CD4-positive, alpha-beta T cell (primary cell): ENCODE measurements at regions not wholly inside any gene's neighbourhood (a gene's known extent, or its start where the extent isn't known, plus 50 kb on each side); places are given as distances from the start of the nearest gene placed in this dataset.

ENCODE experiments used
- ATAC-seq: fragments of 200-7000 bp; cut with Tn5 transposase; one replicate; pipeline ENCODE4 v1.10.0; 2022; ENCODE audit warnings: mild to moderate bottlenecking; ENCODE audit not compliant: poor library complexity
- CTCF ChIA-PET: fragments of 350-600 bp; sonication (Branson Sonifier 250); formaldehyde crosslinking; loops from one replicate; lab custom pipeline; 2021; ENCODE audit warnings: antibody characterized with exemption, inconsistent platforms; lab: Charles Lee
- POLR2A ChIA-PET: fragments of 350-600 bp; sonication (Branson Sonifier 250); formaldehyde crosslinking; loops from one replicate; lab custom pipeline; 2021; ENCODE audit warnings: antibody characterized with exemption, inconsistent platforms; lab: Charles Lee
- DNase-seq, 14 experiments: peaks; one replicate each; pipeline ENCODE4 v3.0.0-alpha.2; 2013 to 2020; ENCODE audit warnings: mixed read lengths in 2 of 14
- H3K27ac ChIP-seq, 2 donors: one replicate each; pipeline versions ENCODE4 v1.5.1 to v1.7.0; 2013; ENCODE audit warnings: low read length in 2 of 2, low read depth in 1 of 2, mild to moderate bottlenecking in 1 of 2
- H3K27me3 ChIP-seq, 2 experiments: 1 replicate in 1 of 2; 2 replicates in 1 of 2; pipeline versions ENCODE4 v1.6.1 to v1.7.0; 2013; ENCODE audit warnings: low read length in 2 of 2, control low read depth in 1 of 2, mild to moderate bottlenecking in 1 of 2, moderate library complexity in 1 of 2; ENCODE audit not compliant: insufficient read depth in 2 of 2, control insufficient read depth in 1 of 2
- H3K36me3 ChIP-seq: one replicate; pipeline ENCODE4 v1.6.1; 2013; ENCODE audit warnings: low read length, control low read depth; ENCODE audit not compliant: insufficient read depth
- H3K4me1 ChIP-seq: one replicate; pipeline ENCODE4 v1.6.1; 2013; ENCODE audit warnings: low read length, control low read depth; ENCODE audit not compliant: insufficient read depth
- H3K4me3 ChIP-seq: one replicate; pipeline ENCODE4 v1.5.1; 2013; ENCODE audit warnings: mild to moderate bottlenecking, low read length, moderate library complexity
- H3K9me3 ChIP-seq, 2 experiments: 1 replicate in 1 of 2; 2 replicates in 1 of 2; pipeline versions ENCODE4 v1.6.1 to v1.7.0; 2013; ENCODE audit warnings: low read length in 2 of 2, mild to moderate bottlenecking in 2 of 2, control low read depth in 1 of 2, moderate library complexity in 1 of 2; ENCODE audit not compliant: control insufficient read depth in 1 of 2, insufficient read depth in 1 of 2
- H3K27ac Mint-ChIP-seq: one replicate; pipeline ENCODE4 v1.8.0; 2020; ENCODE audit warnings: mixed read lengths
- H3K27me3 Mint-ChIP-seq: one replicate; pipeline ENCODE4 v1.8.0; 2021; ENCODE audit warnings: mixed read lengths
- H3K36me3 Mint-ChIP-seq: one replicate; pipeline ENCODE4 v1.8.0; 2021; ENCODE audit warnings: low read depth, mixed read lengths
- H3K4me1 Mint-ChIP-seq: one replicate; pipeline ENCODE4 v1.8.0; 2021; ENCODE audit warnings: low read depth, mixed read lengths
- H3K4me3 Mint-ChIP-seq: one replicate; pipeline ENCODE4 v1.8.0; 2020; ENCODE audit warnings: mild to moderate bottlenecking, mixed read lengths
- H3K9me3 Mint-ChIP-seq: one replicate; pipeline ENCODE4 v1.8.0; 2020; ENCODE audit warnings: mixed read lengths
- intact Hi-C, 2 experiments: fragments of 100-400 bp; cut with DNase I in 1 of 2; cut with micrococcal nuclease in 1 of 2; formaldehyde crosslinking; loops; one replicate each; pipeline versions ENCODE4 v1.15.1 to v1.9.0; 2023 to 2025; cut with DNase I, micrococcal nuclease
- TF ChIP-seq, protein P1 (sequence below): fragments of 200-600 bp; IDR thresholded peaks from one replicate; pipeline ENCODE4 v1.8.0; 2022; ENCODE audit warnings: antibody characterized with exemption, mild to moderate bottlenecking

DNA sequence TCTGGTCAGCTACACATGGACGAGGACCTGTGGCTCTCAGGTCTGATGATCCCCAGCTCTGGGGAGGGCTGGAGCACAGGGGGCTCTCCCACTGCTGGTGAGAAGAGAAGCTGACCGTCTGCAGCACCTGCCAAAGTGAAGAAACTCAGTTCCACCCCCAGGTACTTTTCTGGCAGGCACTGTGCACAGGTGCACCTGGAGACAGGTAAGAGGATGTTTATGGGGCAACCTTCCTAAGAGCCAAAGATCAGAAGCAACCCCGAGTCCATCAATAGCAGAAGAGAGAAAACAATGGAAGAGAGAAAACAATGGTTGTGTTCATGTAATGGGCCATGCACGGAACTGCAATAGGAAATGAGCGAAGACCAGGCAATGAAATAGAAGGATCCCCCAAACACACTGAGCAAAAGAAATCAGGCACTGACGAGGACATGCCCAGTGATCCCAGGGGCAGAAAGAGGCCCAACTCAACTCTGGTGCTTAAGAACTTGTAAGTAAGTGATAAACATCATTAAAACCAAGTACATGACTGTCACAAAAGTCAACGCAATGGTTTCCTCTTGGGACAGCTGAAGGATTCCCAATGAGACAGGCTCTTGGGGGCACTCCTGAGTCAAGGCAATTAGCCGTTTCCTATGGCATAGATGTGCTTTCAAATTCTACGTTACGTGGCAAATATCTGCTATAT, 95.0 kb upstream of the ALDH1A3 start:
- no peaks in the 10 kb centered on the region for H3K4me1 Mint-ChIP-seq
- H3K27ac Mint-ChIP-seq = no peak overlapping the region
- no peak overlapping the region for H3K4me3 Mint-ChIP-seq
- no peak overlapping the region for H3K27ac ChIP-seq
- peaks cover 12% of the 10 kb centered on the region for H3K27me3 Mint-ChIP-seq
- POLR2A ChIA-PET = no interaction called here
- CTCF ChIA-PET = no interaction called here
- TF ChIP-seq, protein P1, sequence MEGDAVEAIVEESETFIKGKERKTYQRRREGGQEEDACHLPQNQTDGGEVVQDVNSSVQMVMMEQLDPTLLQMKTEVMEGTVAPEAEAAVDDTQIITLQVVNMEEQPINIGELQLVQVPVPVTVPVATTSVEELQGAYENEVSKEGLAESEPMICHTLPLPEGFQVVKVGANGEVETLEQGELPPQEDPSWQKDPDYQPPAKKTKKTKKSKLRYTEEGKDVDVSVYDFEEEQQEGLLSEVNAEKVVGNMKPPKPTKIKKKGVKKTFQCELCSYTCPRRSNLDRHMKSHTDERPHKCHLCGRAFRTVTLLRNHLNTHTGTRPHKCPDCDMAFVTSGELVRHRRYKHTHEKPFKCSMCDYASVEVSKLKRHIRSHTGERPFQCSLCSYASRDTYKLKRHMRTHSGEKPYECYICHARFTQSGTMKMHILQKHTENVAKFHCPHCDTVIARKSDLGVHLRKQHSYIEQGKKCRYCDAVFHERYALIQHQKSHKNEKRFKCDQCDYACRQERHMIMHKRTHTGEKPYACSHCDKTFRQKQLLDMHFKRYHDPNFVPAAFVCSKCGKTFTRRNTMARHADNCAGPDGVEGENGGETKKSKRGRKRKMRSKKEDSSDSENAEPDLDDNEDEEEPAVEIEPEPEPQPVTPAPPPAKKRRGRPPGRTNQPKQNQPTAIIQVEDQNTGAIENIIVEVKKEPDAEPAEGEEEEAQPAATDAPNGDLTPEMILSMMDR = no peak
- no peak for ATAC-seq
- intact Hi-C loops = no loop called here
- no peaks in the 10 kb centered on the region for H3K36me3 ChIP-seq
- no peaks in the 10 kb centered on the region for H3K9me3 Mint-ChIP-seq
- H3K4me3 ChIP-seq = no peak overlapping the region
- DNase-seq = peak in 1 of 14 experiments; percentile 0
- H3K9me3 ChIP-seq = peaks cover 0 to 8% of the 10 kb centered on the region in 2 experiments
- H3K36me3 Mint-ChIP-seq = no peaks in the 10 kb centered on the region
- peaks cover 0 to 10% of the 10 kb centered on the region in 2 experiments for H3K27me3 ChIP-seq
- no peaks in the 10 kb centered on the region for H3K4me1 ChIP-seq

DNA sequence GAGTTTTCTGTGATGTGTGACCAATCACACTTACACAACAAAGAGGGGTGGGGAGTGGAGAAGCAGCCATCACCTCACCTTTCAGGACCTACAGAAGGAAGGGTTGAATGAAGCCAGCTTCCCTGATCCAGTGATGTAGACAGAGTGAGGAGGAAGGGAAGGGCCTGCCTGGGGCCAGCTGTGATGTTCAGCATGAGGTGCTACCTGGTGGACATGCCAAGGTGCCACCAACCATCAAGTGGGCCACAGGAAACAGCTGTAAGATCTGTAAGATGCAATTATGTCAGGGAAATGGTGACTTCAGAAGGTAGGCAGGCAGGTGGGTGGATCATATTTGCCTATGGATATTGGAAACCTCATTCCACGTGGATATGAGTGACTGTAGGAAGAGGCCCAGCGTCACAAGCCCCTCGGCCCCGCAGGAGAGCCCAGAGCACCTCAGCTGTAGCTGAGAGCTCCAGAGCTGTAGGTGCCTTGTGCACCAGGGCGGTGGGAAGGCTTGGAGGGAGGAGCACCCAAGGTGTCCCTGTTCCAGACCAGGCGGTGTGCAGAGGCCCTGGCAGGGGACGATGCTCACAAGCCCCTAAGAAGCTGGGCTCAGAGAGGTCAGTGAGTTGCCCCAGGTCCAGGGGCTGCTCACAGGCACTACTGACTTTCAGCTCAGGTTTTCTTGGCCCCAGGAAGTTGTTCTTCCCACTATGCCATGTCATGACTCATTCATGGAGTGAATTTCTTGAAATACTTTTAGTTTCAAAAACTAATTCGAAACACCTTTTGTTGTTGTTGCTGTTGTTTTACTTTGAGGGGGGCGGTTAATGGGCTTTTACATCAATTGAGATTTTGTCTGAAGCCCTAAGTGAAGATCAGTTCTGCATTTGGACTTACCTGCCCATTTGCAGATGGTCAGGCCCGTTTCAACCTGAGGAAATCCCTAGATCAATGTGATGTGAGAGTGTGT, 94.2 kb upstream of the ALDH1A3 start:
- CTCF ChIA-PET = no interaction called here
- Mint-ChIP-seq H3K36me3 (no peaks in the 10 kb centered on the region), H3K27ac (no peak overlapping the region), H3K27me3 (peaks cover 17% of the 10 kb centered on the region), H3K4me3 (no peak overlapping the region), H3K9me3 (no peaks in the 10 kb centered on the region), H3K4me1 (no peaks in the 10 kb centered on the region)
- DNase-seq (peak in 1 of 14 experiments; percentile 1), ATAC-seq (no peak)
- intact Hi-C loops = no loop called here
- H3K4me3 ChIP-seq = no peak overlapping the region
- POLR2A ChIA-PET = no interaction called here
- TF ChIP-seq, protein P1 = no peak
- peaks cover 0 to 10% of the 10 kb centered on the region in 2 experiments for H3K27me3 ChIP-seq
- no peak overlapping the region for H3K27ac ChIP-seq
- peaks cover 0 to 8% of the 10 kb centered on the region in 2 experiments for H3K9me3 ChIP-seq
- no peaks in the 10 kb centered on the region for H3K36me3 ChIP-seq
- H3K4me1 ChIP-seq = no peaks in the 10 kb centered on the region

DNA sequence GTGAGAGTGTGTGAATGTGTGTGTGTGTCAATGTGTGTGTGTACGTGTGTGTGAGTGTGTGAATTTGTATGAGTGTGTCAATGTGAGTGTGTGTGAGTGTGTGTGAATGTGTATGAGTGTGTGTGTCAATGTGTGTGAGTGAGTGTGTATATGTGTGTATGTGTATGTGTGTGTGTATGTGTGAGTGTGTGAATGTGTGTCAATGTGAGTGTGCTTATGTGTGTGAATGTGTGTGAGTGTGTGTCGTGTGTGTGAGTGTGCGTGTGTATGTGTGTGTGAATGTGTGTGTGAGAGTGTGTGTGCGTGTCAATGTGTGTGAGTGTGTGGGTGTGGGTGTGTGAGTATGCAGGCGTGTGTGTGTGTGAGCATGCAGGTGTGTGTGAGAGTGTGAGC, 93.5 kb upstream of the ALDH1A3 start:
- no peak overlapping the region for H3K27ac ChIP-seq
- H3K36me3 ChIP-seq = no peaks in the 10 kb centered on the region
- peaks cover 4% of the 10 kb centered on the region in 2 experiments for H3K27me3 ChIP-seq
- no peak overlapping the region for H3K27ac Mint-ChIP-seq
- H3K9me3 ChIP-seq = peaks cover 0 to 8% of the 10 kb centered on the region in 2 experiments
- no peak overlapping the region for H3K4me3 ChIP-seq
- H3K9me3 Mint-ChIP-seq = no peaks in the 10 kb centered on the region
- peak in 1 of 14 experiments; percentile 1 for DNase-seq
- POLR2A ChIA-PET = no interaction called here
- no peaks in the 10 kb centered on the region for H3K4me1 ChIP-seq
- no peak for ATAC-seq
- H3K4me3 Mint-ChIP-seq = no peak overlapping the region
- no peaks in the 10 kb centered on the region for H3K4me1 Mint-ChIP-seq
- H3K36me3 Mint-ChIP-seq = no peaks in the 10 kb centered on the region
- peaks cover 23% of the 10 kb centered on the region for H3K27me3 Mint-ChIP-seq
- intact Hi-C loops = no loop called here
- CTCF ChIA-PET = no interaction called here
- TF ChIP-seq, protein P1 = no peak
